Ureter (tissue), 1 donor: ENCODE measurements at regions not wholly inside any gene's neighbourhood (a gene's known extent, or its start where the extent isn't known, plus 50 kb on each side); places are given as distances from the start of the nearest gene placed in this dataset.
A peak's percentile ranks its signal among the peaks of the same experiment; 100 is the strongest.

ENCODE experiments used
- DNase-seq: peaks from one replicate; pipeline ENCODE4 v3.0.0-alpha.2; 2020; ENCODE audit warnings: low spot score
- donor health status: DM: yes; HTN: yes; CAD: no.

- DNase-seq = no peak
Measured at GRCh38 chr1:8203056-8203455, 114.9 kb upstream of the SLC45A1 start.

GRCh38 chr1:8202182-8202905 is 115.6 kb upstream of the SLC45A1 start:
- peak; percentile 93 for DNase-seq

GRCh38 chr1:8201331-8201861 is 116.5 kb upstream of the SLC45A1 start:
- no peak for DNase-seq

GRCh38 chr1:8200317-8201115 is 117.4 kb upstream of the SLC45A1 start:
- no peak for DNase-seq

- DNase-seq = no peak
Measured at GRCh38 chr1:8198522-8198921, 119.4 kb upstream of the SLC45A1 start.

- peak; percentile 82 for DNase-seq
Measured at GRCh38 chr1:8197493-8198282, 120.2 kb upstream of the SLC45A1 start.

GRCh38 chr1:8194481-8195227 is 123.3 kb upstream of the SLC45A1 start:
- DNase-seq = no peak

GRCh38 chr1:8193840-8194406 is 124.0 kb upstream of the SLC45A1 start:
- DNase-seq = no peak

GRCh38 chr1:8191474-8191873 is 126.4 kb upstream of the SLC45A1 start:
- DNase-seq = no peak

- DNase-seq = no peak
Measured at GRCh38 chr1:8189931-8190483, 127.9 kb upstream of the SLC45A1 start.

- no peak for DNase-seq
Measured at GRCh38 chr1:8185400-8185799, 132.5 kb upstream of the SLC45A1 start.

GRCh38 chr1:8184301-8184700 is 133.6 kb upstream of the SLC45A1 start:
- no peak for DNase-seq

- peak; percentile 72 for DNase-seq
Measured at GRCh38 chr1:8182034-8182761, 135.7 kb upstream of the SLC45A1 start.

GRCh38 chr1:8179132-8179793 is 138.7 kb upstream of the SLC45A1 start:
- no peak for DNase-seq

GRCh38 chr1:8176279-8176678 is 141.6 kb upstream of the SLC45A1 start:
- no peak for DNase-seq

GRCh38 chr1:8174807-8175206 is 143.1 kb upstream of the SLC45A1 start:
- no peak for DNase-seq

GRCh38 chr1:8171751-8172464 is 145.8 kb upstream of the ERRFI1 start:
- no peak for DNase-seq

- DNase-seq = no peak
Measured at GRCh38 chr1:8170059-8170835, 144.1 kb upstream of the ERRFI1 start.
